ENCODE measurements at regions not wholly inside any gene's neighbourhood (a gene's known extent, or its start where the extent isn't known, plus 50 kb on each side); places are given as distances from the start of the nearest gene placed in this dataset.

DNA sequence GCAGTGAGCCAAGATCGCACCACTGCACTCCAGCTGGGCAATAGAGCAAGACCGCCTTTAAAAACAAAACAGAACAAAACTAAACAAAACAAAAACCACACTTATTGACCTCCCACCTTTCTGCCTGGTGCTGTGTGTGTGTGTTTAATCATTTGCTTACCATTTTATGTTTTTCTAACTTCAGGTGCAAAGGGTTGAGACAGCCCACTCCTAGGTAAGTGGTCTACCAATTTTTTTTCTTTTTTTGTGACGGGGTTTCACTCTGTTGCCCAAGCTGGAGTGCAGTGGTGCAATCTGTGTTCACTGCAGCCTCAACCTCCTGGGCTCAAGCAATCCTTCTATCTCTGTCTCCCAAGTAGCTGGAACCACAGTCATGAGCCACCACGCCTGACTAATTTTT, 65.8 kb downstream of the SALL1 start:
- no peak for DNase-seq

DNA sequence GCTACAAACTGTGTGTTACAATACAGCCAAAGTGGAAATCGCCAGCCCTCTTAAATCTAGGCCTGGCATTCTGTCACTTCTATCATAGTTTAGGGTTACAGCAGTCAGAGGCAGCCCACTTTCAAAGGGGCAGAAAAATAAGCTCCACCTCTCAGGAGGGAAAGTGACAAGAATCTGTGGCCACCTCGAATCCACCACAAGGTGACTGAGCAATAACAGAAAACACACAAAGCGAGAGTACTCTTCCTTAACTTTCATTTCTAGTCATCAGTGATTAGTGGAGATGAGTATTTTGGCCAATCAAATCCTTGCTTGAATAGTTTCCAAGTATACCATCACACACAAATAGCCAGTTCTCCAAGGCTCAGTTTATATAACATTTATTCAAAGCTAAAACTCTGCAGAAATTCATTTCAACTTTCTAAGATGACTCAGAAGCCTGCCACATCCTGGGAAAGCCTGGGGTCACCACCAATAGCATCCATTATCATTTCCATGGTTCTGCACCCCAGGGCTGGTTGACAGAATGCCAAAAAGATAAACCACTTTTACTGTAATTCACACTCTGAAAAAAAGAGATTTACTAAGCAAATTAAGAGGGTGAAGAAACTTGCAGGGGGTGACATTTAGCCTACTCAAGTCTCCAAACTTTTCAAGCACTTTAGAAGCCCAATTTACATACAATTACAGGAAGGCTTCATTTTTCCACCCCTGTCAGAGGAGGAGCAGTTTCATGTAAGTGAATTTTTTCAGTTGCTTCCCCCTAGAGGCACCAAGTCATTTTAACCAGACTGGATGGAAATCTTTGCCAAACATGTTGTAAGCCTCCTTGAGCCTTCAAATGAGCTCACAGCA, 66.8 kb downstream of the SALL1 start:
- DNase-seq, result no peak

DNA sequence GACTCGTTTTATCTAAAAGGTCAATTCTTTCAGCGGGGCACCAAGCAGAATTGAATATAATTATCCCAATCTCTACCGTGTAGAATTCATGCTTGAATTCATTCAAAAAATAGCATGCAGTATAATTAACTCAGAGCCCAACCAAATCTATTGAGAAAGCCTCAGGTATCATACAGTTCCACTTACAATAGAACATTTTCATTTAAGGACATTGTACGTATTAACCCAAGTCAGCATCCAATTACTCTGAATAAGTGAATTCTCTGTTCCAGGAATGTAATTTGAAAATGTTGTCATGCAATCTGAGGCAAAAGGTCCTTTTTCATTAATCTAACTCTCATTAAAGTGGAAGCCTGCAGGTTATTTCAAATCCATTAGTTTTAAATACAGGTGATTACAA, 78.5 kb downstream of the SALL1 start:
- DNase-seq, result no peak

DNA sequence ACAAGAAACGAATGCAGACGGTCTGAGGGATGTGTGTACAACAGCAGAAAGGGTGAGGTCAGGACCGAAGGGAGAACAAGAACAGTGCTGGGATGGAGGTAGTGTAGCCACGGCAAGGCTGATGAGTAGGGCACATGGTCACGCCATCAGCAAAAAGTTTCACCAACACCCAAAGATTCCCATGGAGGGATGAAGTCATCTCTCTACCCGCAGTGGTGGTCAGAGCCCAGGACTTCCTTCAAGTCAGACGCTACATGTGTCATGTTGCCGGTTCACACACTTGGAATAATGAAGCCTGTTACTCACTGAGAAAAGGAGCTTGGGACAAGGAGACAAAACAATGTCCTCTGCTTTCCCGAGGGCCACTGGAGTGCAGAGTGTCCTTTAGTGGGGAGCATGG, 79.7 kb downstream of the SALL1 start:
- no peak for DNase-seq

DNA sequence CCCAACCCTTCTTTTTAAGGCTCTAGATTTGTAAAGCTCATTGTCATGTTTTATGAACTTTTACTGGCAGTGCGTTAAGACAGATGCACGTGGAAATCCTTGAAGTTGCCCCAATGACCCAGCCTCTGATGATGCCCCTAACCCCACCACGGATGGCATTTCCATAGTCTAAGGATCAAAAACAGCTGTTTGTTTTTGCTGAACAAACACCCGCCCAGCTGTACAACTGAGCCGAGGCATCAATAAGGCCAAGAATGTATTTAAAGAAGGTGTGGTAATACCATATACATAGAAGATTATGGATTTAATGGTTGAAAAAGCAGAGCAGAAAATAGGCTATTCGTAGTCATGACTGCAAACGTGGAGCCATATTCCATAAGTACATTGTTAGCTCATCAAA, 83.7 kb downstream of the SALL1 start:
- DNase-seq, result no peak

DNA sequence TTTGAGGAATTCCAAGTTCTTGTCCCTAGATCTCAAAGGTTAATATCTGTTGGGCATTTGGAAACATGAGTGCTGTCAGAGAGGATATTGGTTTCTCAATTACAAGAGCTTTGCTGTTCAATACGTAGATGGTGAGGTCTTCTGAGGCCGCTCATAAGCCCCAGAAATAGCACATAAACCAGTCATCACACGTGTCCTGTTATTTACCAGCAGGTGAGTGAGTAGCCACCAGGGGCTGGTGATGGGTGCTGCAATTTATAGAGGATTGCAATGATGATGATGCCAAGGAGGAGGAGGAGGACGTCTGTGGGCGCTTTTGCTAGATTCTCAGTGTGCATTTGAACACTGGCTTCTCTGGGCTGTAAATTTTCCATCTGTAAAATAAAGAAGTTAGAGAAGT, 89.0 kb downstream of the SALL1 start:
- DNase-seq, result no peak

DNA sequence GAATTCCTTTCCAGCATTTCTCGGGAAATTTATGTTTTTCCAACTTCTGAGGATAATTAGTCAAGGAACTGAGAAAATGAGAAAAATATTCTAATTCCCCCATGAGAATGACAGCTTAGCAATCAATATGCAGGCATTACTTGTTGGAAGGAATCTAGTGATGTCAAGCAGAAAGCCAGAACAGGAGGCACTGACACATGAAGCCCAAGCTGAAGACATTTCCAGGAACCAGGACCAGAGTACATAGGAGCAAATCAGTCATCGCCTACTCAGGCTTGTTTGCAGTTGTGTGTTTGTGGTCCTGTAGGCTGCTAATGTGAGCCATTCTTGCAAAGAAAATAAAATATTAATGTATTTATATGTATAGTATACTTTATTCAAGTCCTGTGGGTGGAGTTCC, 89.7 kb downstream of the SALL1 start:
- no peak for DNase-seq

DNA sequence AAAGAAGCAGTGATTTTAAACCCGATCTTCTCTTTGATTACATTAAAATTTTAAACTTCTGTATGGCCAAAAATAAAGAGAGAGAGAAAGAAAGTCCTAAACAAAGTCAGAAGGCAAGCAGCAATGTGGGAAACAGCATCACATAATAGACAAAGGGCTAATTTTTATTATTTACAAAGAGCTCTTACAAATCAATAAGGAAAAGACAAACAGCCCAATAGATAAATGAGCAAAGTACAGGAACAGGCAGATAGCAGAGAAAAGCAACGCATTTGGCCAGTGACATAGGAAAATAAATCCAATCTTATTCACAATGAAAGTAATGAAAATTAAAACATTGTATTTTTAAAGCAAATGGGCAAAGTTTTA, 93.1 kb downstream of the SALL1 start:
- DNase-seq, result no peak

DNA sequence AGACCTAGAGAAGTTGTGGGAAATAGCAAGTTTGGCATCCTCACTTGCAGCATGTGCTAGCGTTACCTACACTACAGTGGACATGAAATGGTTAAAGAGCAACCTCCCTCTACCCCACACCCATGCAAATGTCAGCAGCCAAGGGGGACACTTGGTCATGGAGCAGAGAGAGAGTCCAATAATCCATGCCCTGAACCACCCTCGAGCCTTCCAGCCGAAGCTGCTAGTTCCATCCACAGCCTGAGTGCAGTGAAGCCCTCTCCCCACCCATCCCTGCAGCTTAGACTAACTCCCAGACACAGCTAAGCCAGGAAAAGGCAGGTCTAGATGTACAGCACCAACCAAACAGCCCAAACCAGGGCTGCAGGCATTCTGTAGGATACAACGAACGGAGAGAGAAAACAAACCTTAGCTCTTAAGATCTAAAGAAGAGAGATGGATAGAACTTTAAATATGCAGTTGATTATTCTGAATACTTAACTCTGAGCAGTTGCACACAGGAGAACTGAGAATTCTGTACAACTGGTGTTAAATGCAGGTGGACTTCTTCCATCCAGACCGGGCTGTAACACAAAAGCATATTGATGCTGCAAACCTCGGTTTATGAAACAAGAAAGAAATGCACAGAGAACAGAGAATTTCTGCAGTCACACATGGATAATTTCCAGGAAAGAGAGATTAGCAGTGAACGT, 93.8 kb downstream of the SALL1 start:
- no peak for DNase-seq

DNA sequence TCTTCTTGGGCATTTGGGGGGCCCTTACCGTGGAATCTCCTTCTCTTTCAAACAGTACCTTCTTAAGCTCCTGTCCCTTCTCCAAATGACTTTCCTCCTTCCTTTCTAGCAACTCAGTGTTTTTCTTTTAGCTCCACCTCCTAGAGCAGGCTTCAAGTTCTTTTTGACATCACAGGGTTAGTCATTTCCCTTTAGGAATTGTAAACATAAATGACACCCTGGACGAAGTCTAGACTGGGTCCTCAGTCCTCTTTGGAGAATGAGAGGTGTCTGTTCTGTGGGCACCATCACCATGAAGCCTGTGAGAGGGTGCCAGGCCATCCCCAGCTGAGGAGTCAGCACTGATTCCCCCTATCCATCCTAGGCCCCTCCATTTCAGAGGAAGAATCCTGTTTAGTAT, 94.7 kb downstream of the SALL1 start:
- no peak for DNase-seq

DNA sequence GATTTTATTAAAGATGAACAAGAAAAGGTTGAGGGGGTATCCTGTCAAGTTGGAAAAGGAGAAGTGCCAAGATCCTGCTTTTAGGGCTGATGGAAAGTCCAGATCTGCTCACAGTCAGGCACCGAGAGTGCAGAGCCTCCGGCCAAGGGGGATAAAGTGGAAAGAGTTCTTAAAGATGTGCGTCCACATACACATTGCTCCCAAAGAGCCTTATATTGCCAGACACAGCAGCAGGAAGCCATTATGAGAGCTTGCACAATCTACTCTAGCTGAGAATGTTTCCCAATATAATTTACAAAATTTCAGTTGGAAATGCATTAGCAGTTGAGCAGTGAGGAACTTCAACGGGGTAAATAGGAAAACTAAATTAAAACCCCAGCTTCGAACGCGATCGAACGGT, 95.6 kb downstream of the SALL1 start:
- no peak for DNase-seq

DNA sequence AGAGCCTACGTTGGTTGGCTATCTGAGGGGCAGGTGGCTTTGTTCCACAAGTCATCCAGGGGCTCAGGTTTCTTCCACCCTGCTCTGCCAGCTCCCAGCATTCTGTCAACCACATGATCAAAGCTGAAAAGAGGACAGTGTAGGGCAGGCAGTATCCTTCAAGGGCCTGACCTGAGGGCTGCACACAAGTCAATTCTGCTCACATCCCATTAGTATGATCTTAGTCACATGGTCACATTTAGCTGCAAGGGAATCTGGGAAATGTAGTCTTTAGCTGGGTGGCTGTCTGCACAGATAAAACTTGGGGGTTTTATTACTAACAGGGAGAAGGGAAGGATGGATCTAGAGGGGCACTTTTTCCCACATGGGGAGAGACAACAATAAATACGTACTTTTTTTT, 97.3 kb downstream of the SALL1 start:
- no peak for DNase-seq

DNA sequence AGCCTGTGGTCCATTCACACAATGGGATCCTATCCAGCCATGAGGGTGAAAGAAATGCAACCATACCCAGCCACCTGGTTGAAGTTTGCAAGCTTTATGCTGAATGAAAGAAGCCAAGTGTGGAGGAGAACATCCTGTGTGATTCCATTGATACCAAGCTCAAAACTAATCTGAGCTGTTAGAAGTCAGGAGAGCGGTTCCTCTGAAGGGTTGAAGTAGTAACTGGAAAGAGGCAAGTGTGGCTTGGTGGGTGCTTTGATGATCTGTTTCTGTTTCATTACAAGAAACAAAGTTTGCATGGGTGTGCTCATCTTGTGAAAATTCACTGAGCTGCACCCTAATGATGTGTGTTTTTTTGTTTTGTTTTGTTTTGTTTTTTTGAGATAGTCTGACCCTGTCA, 99.4 kb downstream of the SALL1 start:
- DNase-seq, result no peak

DNA sequence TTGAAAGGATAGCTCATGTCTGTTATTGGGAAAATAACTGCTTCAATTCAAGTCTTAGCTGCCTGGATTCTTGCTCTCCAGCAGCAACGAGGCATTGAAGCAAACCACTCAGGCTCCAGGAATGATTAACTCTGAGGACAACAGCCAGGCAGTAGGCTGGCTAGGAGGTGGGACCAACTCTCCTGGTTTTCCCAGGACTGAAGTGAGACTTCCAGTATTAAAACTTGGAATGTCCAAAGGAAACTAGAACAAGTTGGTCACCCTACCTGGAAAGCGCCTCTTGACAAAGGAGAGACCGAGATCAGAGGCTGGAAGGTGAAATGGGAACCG, 100.7 kb downstream of the SALL1 start:
- no peak for DNase-seq

DNA sequence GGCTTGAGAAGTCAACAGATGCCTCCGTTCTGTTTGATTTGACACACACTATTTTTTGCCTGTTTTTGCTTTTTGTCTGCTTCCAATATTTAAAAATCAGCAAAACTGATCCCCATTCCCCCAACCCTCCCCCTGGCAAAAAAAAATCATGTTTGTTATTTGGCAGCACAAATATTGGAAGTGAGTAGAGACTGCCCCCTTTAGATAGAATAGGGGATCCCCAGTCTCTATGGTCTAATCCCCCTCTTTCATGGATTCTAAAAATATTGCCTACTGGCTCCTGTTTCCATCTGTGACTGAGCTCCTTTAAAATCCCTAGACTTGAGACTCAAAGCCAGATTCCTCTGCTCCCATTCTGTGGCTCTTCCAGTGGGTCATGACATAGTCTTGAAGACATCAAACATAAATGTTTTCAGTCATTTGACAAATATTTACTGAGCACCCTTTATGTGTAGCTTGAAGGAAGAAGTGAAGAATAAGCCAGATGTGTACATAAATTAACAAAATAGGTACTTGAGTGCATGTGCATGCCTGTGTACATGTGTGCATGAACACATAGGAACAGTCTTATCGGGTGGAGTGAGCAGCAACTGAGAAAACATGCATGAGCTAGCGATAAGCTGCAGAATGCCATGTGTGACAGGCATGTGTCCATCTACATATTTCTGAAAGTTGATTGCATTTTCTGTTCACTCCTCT, 101.2 kb downstream of the SALL1 start:
- no peak for DNase-seq

DNA sequence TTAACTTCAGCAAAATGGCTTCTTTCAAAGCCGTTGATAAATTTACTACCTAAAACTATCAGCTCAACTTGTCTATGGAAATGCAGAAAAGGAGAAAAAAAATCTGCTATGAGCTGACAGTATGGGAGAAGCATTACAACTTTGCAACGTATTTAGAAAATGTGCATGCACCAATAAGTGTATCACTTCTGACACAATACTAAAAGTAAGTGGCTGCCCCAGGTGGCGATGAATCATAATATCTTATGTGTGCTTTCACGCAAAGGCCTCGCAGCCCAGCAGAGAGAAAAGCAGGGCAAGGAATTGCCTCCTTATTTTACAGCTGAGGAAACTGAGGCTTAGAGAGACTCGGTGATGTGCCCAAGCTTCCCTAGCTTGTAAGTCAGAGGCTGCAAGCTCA, 101.8 kb downstream of the SALL1 start:
- no peak for DNase-seq

DNA sequence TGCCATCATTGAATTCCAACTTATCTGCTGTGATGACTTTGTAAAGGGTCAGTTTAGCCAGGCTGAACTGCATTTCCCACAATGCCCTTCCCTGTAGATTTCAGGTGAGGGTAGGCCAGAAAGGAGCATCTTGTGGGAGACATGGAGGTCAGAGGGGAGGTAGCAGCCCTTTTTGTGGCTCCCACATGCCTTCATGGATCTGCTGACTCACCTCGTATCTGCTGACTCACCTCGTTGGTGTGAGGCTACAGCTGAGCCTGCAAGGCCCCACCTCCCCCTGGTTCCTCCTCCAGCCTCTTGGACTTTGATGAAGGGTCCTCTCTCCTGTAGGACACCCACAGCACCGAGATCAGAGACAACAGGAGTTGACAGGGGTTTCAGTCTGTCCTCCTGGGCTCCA, 102.5 kb downstream of the SALL1 start:
- DNase-seq, result no peak

DNA sequence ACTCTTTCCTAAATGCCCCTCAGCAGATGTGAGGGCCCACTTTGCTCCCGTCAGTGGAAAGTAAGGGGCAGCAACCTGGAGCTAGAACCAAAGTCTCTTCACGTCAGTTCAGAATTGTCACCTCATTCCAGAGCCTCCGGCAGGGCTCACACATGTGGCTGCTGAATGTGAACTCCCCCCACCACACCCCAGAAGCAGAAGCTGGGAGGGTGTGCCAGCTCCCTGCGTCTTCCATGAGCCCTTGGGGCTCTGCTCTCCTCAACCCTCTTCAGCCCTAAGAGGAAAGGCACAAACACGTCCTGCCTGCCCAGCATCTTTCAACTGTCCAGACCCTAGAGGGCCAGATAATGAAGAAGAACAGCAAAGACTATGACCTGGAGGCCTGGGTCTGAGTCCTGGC, 105.3 kb downstream of the SALL1 start:
- no peak for DNase-seq

DNA sequence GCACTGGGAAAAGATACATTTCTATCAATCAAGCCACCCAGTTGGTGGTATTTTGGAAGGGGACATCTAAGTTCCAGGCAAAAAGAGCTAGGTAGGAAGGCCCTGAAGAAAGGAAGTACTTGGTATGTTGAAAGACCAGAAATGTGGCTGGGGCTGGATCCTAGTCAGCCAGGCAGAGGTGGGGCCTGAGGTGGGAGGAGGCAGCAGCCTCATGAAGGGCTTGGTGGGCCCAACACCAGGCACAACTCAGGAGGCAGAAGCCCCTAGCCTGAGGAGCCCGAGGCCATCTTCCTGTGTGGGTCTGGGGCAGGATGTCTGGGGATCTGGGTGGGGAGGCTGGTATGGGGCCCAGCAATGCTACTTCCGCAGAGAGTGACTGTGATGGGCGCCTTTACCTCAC, 105.9 kb downstream of the SALL1 start:
- DNase-seq, result no peak

DNA sequence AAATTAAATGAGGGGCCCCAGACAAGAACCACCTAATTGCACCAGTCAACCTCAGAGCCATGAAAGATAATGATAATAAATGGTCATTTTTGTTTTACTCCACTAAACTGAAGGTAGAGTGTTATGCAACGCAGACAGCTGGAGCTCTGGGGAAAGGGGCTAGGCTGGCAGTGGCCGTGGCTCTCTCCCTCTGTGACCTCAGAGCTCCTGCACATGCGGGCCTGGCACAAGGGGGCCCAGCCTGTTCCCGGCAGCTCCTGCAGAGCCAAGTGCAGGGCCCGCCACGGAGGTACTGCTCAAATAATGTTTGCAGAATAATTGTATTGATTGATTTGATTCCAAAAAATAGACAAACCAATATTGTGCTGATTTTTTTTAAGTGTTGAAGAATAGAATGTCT, 109.5 kb downstream of the SALL1 start:
- DNase-seq, result no peak

DNA sequence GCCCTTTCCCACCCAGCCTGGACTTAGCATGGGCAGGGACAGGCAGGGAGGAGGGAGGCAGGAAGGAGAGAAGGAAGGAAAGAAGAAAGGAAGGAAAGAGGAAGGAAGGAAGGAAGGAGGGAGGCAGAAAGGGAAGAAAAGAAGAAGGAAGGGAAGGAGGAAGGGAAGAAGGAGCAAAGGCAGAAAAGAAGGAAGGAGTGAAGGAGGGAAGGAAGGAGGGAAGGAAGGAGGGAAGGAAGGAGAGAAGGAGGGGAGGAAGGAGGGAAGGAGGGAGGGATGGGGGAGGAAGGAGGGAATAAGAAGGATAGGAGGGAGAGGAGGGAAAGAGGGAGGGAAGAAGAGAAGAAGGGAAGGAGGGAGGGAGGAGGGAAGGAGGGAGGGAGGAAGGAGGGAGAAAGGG, 110.4 kb downstream of the SALL1 start:
- DNase-seq, result no peak

DNA sequence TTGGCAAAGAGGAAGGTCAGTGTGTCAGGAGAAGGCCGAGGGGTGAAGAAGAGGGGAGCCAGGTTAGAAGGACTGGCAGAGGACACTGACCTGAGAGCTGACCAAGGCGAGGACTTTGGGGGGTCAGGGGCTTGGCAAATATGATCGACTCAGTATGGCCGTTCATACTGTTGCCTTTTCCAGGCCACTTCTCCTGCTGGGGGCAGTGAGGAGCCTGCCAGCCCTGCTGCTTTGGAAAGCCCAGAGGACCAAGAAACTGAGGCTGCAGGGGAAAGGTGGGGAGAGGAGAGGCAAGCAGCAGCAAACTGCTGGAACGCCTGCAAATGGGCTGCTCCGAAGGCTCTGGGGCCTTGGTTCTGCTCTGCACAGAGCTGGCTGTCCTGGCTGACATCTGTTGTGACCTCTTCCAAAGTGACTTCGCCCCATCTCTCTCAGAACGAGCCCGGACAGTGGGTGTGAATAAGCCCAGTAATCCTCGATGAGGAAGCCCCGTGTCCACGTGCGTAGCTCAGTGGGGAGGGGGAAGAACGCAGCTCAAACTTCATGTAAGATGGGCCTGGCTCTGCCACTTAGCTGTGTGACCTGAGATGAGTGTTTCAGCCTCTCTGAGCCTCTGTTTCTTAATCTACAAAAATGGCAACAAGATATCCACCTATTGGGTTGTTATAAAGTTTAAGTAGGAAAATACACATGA, 111.3 kb downstream of the SALL1 start:
- no peak for DNase-seq

DNA sequence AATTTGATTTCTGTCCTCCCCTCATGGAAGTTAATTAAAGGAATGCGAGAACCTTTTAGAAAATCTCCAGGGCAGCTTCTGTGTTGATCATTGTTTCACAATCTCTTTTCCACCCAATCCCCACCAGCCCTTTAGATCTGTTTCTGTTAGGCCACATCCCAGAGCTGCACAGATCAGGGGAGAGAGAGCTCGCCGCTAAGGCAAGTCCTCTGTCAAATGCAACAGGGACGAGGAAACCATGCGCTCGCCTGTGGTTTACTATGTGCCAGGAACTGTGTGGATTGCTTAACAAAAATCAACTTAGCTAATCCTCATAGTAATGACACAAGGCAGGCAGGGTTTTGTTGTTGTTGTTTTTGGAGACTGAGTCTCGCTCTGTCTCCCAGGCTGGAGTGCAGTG, 115.4 kb downstream of the SALL1 start:
- no peak for DNase-seq

DNA sequence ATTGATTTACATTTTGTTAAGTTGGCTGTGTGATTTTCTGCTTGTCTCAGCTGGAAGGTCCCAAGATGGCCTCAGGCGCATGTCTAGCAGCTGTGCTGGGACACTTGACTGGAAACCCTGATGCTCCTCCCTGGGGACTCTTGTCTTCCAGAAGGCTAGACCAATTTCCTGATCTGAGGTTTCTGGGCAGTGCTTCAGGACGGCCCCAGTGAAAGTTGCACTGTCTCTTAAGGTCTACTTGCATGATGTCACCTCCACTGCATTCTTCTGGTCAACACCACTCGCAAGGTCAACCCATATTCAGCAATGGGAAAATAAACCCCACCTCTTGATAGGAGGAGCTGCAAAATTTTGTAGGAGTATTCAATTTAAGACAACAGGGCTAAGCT, 116.0 kb downstream of the SALL1 start:
- DNase-seq, result no peak
